Activated naive CD8-positive, alpha-beta T cell treated with anti-CD3 and anti-CD28 coated beads, Interleukin-2, amount 10 ng/mL, durations not matched to agents 7 days and 5 days (primary cell): ENCODE measurements at regions not wholly inside any gene's neighbourhood (a gene's known extent, or its start where the extent isn't known, plus 50 kb on each side); places are given as distances from the start of the nearest gene placed in this dataset.

ENCODE experiments used
- ATAC-seq: fragments of 150-1000 bp; cut with Tn5 transposase; one replicate; pipeline ENCODE4 v1.10.0; 2021; ENCODE audit warnings: low read depth, moderate library complexity
- POLR2A ChIA-PET: fragments of 350-600 bp; sonication (Branson Sonifier 250); formaldehyde crosslinking; loops from one replicate; lab custom pipeline; 2021; ENCODE audit warnings: antibody characterized with exemption; lab: Charles Lee
- DNase-seq: peaks from one replicate; pipeline ENCODE4 v3.0.0; 2021
- H3K27ac Mint-ChIP-seq: one replicate; pipeline ENCODE4 v1.8.0; 2022; ENCODE audit warnings: mild to moderate bottlenecking, mixed read lengths
- H3K27me3 Mint-ChIP-seq: one replicate; pipeline ENCODE4 v1.8.0; 2022; ENCODE audit warnings: mild to moderate bottlenecking, moderate library complexity, mixed read lengths
- H3K36me3 Mint-ChIP-seq: one replicate; pipeline ENCODE4 v1.8.0; 2021; ENCODE audit warnings: mild to moderate bottlenecking, mixed read lengths
- H3K4me1 Mint-ChIP-seq: one replicate; pipeline ENCODE4 v1.8.0; 2021; ENCODE audit warnings: mixed read lengths
- H3K4me3 Mint-ChIP-seq: one replicate; pipeline ENCODE4 v1.8.0; 2022; ENCODE audit warnings: mild to moderate bottlenecking, moderate library complexity, mixed read lengths
- H3K9me3 Mint-ChIP-seq: one replicate; pipeline ENCODE4 v1.8.0; 2021; ENCODE audit warnings: mixed read lengths

DNA sequence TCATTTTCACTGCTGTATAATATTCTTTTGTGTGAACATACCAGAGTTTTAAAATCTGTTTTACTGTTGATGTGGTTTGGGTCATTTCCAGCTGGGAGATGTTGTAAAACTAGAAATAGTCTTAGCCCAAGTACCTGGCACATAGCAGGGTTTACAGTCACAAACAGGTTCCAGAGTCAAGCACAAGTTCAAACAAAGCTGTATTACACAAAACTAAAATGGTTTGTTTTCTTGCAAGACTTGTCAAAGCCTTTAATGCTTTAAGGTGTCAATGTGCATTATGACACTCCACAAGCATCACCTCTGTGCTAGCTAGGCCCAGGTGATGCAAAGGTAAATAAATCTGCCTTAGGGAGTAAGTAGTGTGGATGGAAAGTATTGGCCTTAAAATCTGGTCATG is 379.1 kb downstream of the MN1 start:
- no peaks in the 10 kb centered on the region for H3K36me3 Mint-ChIP-seq
- H3K27me3 Mint-ChIP-seq: peaks cover 24% of the 10 kb centered on the region
- H3K9me3 Mint-ChIP-seq: peaks cover 2% of the 10 kb centered on the region
- POLR2A ChIA-PET: no interaction called here
- no peak overlapping the region for H3K27ac Mint-ChIP-seq
- no peak overlapping the region for H3K4me3 Mint-ChIP-seq
- DNase-seq (no peak), ATAC-seq (no peak)
- no peaks in the 10 kb centered on the region for H3K4me1 Mint-ChIP-seq

DNA sequence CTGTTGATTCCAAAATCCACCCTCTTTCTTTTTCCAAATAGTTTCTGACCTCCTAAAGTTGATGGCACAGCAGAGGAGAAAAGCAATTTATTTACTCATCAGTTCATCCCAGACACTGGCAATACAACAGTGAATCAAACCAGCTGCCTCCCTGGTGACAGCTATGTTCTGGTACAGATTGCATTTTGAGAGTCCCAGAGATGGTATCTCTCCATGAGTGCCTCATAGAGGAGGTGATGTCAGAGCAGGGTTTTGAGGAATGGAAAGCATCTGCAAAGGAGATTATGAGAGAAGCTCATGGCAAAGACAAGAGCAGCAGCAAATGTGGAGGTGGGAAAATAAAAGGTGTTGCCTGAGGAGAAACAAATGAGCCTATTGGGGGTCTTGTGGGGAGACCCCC is 377.2 kb downstream of the MN1 start:
- Mint-ChIP-seq H3K36me3 (no peaks in the 10 kb centered on the region), H3K9me3 (peaks cover 2% of the 10 kb centered on the region), H3K27me3 (peaks cover 25% of the 10 kb centered on the region), H3K4me3 (no peak overlapping the region), H3K27ac (no peak overlapping the region), H3K4me1 (no peaks in the 10 kb centered on the region)
- ATAC-seq (no peak), DNase-seq (no peak)
- POLR2A ChIA-PET: no interaction called here

DNA sequence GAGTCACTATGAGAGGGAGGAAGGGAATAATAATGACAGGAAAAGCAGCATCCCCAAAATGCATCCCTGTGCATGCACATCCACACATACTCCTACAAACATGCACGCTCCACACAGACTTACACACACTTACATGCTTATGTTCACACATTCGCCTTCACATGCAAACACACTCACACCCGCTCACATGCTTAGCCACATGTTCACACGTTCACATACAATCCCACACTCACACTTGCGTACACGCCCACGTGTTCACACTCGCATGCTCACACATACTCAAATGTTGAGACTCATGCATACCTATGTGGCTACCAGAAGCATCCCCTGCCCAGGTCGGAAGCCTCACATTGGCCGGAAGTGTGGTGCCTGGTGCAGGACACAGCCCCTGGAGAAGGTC is 372.1 kb downstream of the MN1 start:
- H3K4me3 Mint-ChIP-seq: no peak overlapping the region
- H3K27ac Mint-ChIP-seq: no peak overlapping the region
- no peaks in the 10 kb centered on the region for H3K36me3 Mint-ChIP-seq
- peaks cover 2% of the 10 kb centered on the region for H3K9me3 Mint-ChIP-seq
- POLR2A ChIA-PET: no interaction called here
- peaks cover 5% of the 10 kb centered on the region for H3K27me3 Mint-ChIP-seq
- ATAC-seq: no peak
- no peaks in the 10 kb centered on the region for H3K4me1 Mint-ChIP-seq
- DNase-seq: no peak

DNA sequence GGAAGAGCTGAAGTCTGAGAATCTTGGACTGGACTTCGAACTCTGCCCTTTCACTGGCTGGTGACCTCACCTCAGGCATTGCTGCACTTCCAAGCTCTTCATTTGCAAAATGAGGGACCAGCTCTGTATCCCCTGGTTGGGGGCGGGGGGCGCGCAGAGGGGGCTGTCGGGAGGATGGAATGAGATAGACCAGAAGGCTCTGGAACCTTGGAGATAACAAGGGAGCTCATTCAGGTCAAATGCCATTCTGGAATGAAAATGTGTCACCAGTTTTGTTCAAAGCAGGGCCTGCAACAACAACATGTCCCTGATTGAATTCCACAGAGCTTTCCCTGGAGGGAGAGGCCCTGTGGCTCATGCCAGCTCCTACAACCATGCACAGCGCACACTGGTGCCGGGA is 370.5 kb downstream of the MN1 start:
- Mint-ChIP-seq H3K4me3 (no peak overlapping the region), H3K27ac (no peak overlapping the region), H3K4me1 (no peaks in the 10 kb centered on the region), H3K36me3 (no peaks in the 10 kb centered on the region), H3K9me3 (peaks cover 2% of the 10 kb centered on the region), H3K27me3 (peaks cover 3% of the 10 kb centered on the region)
- DNase-seq (no peak), ATAC-seq (no peak)
- POLR2A ChIA-PET: no interaction called here

DNA sequence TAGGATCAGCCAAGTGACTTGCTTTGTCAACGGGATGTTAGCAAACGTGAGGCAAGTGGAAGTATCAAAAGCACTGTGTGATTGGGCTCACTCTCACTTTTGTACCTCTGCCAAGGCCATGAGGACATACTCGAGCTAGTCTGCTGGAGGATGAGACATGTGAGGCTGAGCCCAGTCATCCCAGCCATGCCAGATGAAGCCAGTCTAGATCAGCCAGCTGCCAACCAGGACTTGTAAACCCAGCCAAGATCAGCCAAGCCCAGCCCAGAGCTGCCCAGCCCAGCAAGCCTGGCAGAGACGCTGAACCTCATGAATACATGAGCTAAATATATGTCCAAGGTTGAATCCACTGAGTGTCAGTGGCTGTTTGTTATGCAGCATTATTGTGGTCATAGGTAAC is 369.7 kb downstream of the MN1 start:
- Mint-ChIP-seq H3K36me3 (no peaks in the 10 kb centered on the region), H3K9me3 (peaks cover 2% of the 10 kb centered on the region), H3K27ac (no peak overlapping the region), H3K27me3 (peaks cover 3% of the 10 kb centered on the region), H3K4me3 (no peak overlapping the region), H3K4me1 (no peaks in the 10 kb centered on the region)
- POLR2A ChIA-PET: no interaction called here
- ATAC-seq (no peak), DNase-seq (no peak)

DNA sequence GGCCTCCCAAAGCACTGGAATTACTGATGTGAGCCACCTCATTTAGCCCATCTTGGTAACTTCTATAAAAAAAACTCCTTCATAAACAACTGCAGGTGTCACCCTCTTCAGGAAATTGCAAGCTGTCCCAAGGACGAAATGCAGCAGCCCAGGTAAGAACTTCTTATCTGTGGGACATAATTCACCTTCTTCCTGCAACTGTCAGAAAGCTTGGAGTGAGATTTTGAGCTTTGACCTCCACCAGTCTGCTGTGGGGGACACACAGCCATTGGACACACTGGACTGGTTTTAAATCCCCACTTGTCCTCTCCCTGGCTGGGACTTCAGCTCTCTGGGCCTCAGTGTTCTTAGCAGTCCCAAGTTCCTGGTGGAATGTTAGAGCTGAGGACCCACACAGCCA is 368.5 kb downstream of the MN1 start:
- Mint-ChIP-seq H3K36me3 (no peaks in the 10 kb centered on the region), H3K27ac (no peak overlapping the region), H3K4me1 (no peaks in the 10 kb centered on the region), H3K9me3 (peaks cover 2% of the 10 kb centered on the region), H3K27me3 (peaks cover 2% of the 10 kb centered on the region), H3K4me3 (no peak overlapping the region)
- no peak for DNase-seq
- ATAC-seq: no peak
- POLR2A ChIA-PET: no interaction called here

DNA sequence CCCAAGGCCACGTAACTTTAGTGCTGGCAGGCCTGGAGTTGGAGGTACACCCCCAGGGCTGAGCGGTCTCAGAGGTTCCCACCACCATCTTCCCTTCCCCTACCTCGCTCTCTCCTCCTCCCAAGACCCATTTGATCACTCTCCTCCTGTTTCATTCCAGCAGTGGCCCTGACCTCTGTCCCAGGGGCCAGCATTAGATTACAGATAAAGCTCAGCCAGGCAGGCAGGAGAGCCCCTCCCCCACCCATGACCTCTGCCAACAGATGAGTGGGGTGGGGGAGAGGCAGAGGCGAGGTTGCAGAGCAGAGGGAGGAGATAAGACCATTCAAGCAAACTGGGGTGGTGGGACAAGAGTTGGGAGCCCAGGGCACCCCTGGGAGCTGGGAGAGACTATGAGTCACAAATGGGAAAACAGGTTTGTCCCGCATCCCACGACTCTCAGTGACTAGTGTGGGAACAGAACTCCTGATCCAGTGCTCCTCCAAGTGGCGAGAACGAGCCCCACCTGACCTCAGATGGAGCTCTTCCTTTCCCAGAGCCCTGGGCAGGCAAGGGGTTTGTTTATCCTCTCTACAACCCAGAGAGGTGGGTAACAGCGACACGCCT is 367.9 kb downstream of the MN1 start:
- H3K27ac Mint-ChIP-seq: no peak overlapping the region
- no peak overlapping the region for H3K4me3 Mint-ChIP-seq
- POLR2A ChIA-PET: no interaction called here
- no peaks in the 10 kb centered on the region for H3K4me1 Mint-ChIP-seq
- peaks cover 2% of the 10 kb centered on the region for H3K9me3 Mint-ChIP-seq
- no peaks in the 10 kb centered on the region for H3K27me3 Mint-ChIP-seq
- DNase-seq (no peak), ATAC-seq (no peak)
- no peaks in the 10 kb centered on the region for H3K36me3 Mint-ChIP-seq

DNA sequence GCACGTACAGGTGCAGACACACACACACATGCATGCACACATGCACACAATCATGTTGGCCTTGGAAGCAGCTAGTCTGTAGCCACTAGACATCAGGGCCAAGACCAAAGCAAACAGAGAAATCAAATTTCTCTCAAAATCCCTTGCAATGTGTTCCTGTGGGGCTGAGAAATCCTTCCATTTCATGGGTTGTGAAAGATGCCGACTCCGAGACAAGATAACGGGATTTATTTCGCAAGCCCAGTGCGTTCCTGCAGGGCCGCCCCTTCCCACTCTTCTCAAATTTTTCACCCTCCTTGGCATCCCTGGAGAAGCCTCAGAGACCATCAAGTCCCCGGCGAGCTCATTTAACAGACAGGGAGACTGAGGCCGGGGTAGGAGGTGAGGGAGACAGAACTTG is 366.7 kb downstream of the MN1 start:
- peaks cover 2% of the 10 kb centered on the region for H3K9me3 Mint-ChIP-seq
- no peaks in the 10 kb centered on the region for H3K27me3 Mint-ChIP-seq
- ATAC-seq (no peak), DNase-seq (no peak)
- H3K36me3 Mint-ChIP-seq: no peaks in the 10 kb centered on the region
- no peak overlapping the region for H3K4me3 Mint-ChIP-seq
- no peaks in the 10 kb centered on the region for H3K4me1 Mint-ChIP-seq
- POLR2A ChIA-PET: no interaction called here
- H3K27ac Mint-ChIP-seq: no peak overlapping the region

DNA sequence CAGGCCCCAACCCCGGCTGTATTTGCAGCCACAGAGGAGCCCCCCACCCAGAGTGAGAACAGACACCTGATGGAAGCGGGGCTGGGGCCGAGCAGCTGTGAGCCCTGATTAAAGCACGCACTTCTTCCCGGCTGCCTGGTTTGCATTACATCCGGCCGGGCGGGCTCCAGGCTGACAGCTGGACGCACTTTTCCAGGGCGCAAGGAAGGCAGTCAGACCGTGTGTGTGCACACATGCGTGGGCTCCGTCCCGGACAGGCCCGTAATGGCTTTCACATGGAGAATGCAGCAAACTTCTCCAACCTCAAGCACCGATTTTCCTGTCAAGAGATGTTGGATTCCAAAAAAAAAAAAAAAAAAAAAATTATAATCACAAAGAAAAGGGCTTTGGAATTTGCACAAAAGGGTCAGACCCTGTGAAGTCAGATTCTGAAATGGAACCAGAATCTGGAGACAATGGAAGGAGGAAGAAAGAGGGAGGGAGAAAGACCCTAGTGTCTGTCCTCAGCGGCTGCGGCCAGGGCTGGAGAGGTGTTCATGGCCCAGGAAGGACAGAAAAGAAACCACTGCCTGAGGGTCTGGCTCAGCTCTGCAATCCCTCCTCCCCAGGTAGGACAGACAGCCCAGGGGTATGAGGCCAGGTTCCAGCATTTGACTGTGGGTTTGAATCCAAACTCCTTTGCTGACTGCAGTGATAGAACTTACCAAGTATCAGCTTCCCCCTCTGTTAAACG is 365.5 kb downstream of the MN1 start:
- no peak for ATAC-seq

DNA sequence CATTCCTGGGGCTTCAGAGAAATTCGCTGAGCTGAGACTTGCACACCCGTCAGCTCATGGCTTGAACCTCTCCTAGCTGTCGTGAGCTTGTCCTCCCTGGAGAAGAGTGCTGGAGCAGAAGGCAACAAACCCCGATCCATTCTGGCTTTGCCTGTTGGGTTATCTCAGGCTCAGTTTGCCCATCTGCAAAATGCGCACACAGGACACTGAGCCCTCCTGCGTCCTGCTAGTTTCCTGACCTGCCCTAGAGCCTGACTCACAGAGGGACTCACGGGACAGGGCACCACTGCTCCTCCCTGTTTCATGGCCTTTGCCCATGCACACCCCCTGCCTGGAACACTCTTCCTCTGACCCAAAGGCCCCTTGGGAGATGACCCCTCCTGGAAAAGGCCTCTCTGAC is 365.0 kb downstream of the MN1 start:
- no peaks in the 10 kb centered on the region for H3K9me3 Mint-ChIP-seq
- H3K4me1 Mint-ChIP-seq: no peaks in the 10 kb centered on the region
- H3K27me3 Mint-ChIP-seq: no peaks in the 10 kb centered on the region
- no peaks in the 10 kb centered on the region for H3K36me3 Mint-ChIP-seq
- ATAC-seq (no peak), DNase-seq (no peak)
- POLR2A ChIA-PET: no interaction called here
- no peak overlapping the region for H3K27ac Mint-ChIP-seq
- no peak overlapping the region for H3K4me3 Mint-ChIP-seq

More for the DNA sequence above, 365.5 kb downstream of the MN1 start:
- Mint-ChIP-seq H3K4me1 (no peaks in the 10 kb centered on the region), H3K27ac (no peak overlapping the region), H3K4me3 (no peak overlapping the region), H3K36me3 (no peaks in the 10 kb centered on the region), H3K27me3 (no peaks in the 10 kb centered on the region), H3K9me3 (no peaks in the 10 kb centered on the region)
- no peak for DNase-seq
- POLR2A ChIA-PET: no interaction called here

DNA sequence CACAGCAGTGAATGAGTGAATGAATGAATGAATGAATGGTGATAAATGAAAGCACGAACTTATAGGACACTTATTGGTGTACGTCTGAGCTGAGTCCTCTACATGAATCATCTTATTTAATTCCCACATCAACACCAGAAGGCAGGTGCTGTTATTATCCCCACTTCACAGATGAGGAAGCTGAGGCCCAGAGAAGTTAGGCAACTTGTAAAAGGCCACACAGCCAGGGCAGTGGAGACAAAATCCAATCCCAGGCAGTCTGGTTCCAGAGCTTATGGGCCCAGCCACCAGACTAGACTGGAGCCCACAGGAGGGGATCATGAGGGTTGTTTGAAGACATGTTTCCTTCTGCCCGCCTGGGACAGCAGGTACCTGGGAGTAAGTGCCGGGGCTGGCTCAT is 364.0 kb downstream of the MN1 start:
- POLR2A ChIA-PET: no interaction called here
- no peak for ATAC-seq
- H3K4me1 Mint-ChIP-seq: no peaks in the 10 kb centered on the region
- no peaks in the 10 kb centered on the region for H3K9me3 Mint-ChIP-seq
- H3K27ac Mint-ChIP-seq: no peak overlapping the region
- no peaks in the 10 kb centered on the region for H3K36me3 Mint-ChIP-seq
- no peak overlapping the region for H3K4me3 Mint-ChIP-seq
- H3K27me3 Mint-ChIP-seq: no peaks in the 10 kb centered on the region
- DNase-seq: no peak

DNA sequence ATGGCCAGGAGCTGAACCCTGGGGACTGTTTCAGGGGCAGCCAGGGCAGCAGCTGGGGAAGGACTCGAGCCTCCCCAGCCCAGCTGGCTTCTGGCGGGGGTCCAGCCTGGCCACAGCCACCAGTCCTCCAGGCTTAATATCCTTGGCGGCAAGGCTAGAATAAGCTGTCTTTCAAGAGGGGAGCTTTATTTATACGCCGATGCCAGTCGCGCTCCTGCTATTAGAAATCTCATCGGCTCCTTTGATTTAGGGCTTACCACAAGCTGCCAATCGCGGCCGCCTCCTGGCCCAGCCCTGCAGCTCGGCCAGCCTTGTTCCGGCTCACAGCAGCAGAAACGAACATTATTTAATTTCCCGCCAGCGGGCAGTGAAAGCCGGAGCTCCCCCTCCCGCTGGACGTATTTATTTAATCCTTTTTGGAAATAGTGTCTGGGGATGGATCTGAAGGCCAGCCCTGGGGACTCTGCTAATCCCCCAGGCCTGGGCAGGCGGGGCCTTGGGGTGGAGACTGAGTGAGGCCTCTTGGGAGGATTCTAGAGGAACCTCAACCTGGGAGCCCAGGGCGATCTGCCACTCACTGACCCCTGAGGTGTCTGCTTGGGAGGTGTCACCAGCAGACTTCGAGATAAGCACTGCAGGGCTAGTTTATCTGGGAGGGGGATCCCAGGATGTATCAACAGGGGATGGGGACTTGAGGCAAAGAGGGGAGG is 363.1 kb downstream of the MN1 start:
- Mint-ChIP-seq H3K4me1 (no peaks in the 10 kb centered on the region), H3K27ac (no peak overlapping the region), H3K36me3 (no peaks in the 10 kb centered on the region), H3K27me3 (no peaks in the 10 kb centered on the region), H3K9me3 (no peaks in the 10 kb centered on the region), H3K4me3 (no peak overlapping the region)
- POLR2A ChIA-PET: no interaction called here
- DNase-seq (no peak), ATAC-seq (no peak)

DNA sequence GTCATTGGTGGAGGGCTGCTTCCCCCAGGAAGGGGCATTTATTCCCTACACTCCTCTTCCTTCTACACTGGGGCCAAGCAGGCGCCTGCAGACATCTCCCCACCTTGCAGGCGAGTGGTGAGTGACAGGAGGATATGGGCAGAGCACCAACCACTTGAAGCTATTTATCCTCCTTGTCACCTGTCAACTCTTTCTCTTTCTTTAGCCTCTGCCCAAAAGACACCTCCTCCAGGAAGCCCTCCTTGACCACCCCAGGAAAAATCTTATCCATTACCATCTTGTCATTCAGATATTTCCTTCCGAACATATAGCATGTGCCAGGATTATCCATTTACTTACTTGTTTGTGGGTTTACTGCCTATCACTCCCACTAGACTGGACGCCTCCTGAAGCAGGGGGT is 362.4 kb downstream of the MN1 start:
- no peak overlapping the region for H3K4me3 Mint-ChIP-seq
- DNase-seq (no peak), ATAC-seq (no peak)
- H3K4me1 Mint-ChIP-seq: no peaks in the 10 kb centered on the region
- no peaks in the 10 kb centered on the region for H3K9me3 Mint-ChIP-seq
- H3K27ac Mint-ChIP-seq: no peak overlapping the region
- no peaks in the 10 kb centered on the region for H3K36me3 Mint-ChIP-seq
- POLR2A ChIA-PET: no interaction called here
- H3K27me3 Mint-ChIP-seq: no peaks in the 10 kb centered on the region

DNA sequence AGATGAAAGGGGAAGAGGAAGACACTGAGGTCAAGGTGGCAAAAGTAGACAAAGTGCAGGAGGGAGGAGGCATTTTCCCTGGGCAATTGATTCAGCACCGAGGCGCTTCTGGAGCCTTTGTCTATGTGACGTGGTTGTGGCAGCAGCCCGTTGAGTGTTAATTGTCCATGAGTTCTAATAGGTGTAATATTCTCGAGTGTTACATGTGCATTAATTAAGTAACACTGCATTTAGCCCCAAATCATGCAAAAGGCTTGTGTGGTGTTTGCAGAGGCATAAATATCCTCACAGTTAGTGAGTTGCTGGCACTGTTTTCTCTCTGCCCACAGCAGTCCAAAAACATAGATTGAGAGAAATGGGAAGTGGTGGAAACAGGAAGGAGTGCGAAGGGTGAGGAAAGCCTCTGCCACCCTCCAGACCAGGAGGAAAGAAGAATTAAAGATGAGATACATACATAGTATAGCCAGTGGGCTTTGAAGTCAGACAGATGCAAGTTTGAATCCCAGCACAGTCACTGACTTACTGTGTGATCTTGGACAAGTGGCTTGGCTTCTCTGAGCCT is 361.2 kb downstream of the MN1 start:
- H3K27me3 Mint-ChIP-seq: no peaks in the 10 kb centered on the region
- H3K27ac Mint-ChIP-seq: no peak overlapping the region
- POLR2A ChIA-PET: no interaction called here

More for the DNA sequence above, 361.2 kb downstream of the MN1 start:
- no peaks in the 10 kb centered on the region for H3K4me1 Mint-ChIP-seq
- no peak overlapping the region for H3K4me3 Mint-ChIP-seq
- no peaks in the 10 kb centered on the region for H3K36me3 Mint-ChIP-seq
- no peaks in the 10 kb centered on the region for H3K9me3 Mint-ChIP-seq
- no peak for DNase-seq
- ATAC-seq: no peak
